Hepatocyte (in vitro differentiated cells): ENCODE measurements at regions not wholly inside any gene's neighbourhood (a gene's known extent, or its start where the extent isn't known, plus 50 kb on each side); places are given as distances from the start of the nearest gene placed in this dataset.

Experiments
- DNase-seq: peaks from one replicate; pipeline ENCODE4 v3.0.0-alpha.2; 2016; ENCODE audit warnings: low spot score
- H2AFZ ChIP-seq: fragments of 200-600 bp; sonication (generic); 2 replicates; pipeline ENCODE4 v1.6.0; 2016; ENCODE audit warnings: antibody characterized with exemption, mild to moderate bottlenecking
- H3K27ac ChIP-seq: fragments of 200-600 bp; sonication (generic); 2 replicates; pipeline ENCODE4 v1.5.1; 2016; ENCODE audit warnings: mild to moderate bottlenecking
- H3K27me3 ChIP-seq: fragments of 200-600 bp; sonication (generic); 2 replicates; pipeline ENCODE4 v1.6.1; 2016
- H3K36me3 ChIP-seq: fragments of 200-600 bp; sonication (generic); replicated peaks from 2 replicates; pipeline ENCODE4 v1.5.1; 2016; ENCODE audit warnings: low read depth; ENCODE audit not compliant: insufficient read depth
- H3K4me1 ChIP-seq: fragments of 200-600 bp; sonication (generic); 2 replicates; pipeline ENCODE4 v1.5.1; 2016; ENCODE audit warnings: mild to moderate bottlenecking, moderate library complexity; ENCODE audit not compliant: insufficient read depth
- H3K4me2 ChIP-seq: fragments of 200-600 bp; sonication (generic); 2 replicates; pipeline ENCODE4 v1.6.0; 2016
- H3K4me3 ChIP-seq: fragments of 200-600 bp; sonication (generic); 2 replicates; pipeline ENCODE4 v1.5.1; 2016; ENCODE audit warnings: mild to moderate bottlenecking
- H3K79me2 ChIP-seq: fragments of 200-600 bp; sonication (generic); 2 replicates; pipeline ENCODE4 v1.6.0; 2017; ENCODE audit warnings: mild to moderate bottlenecking
- H3K9me2 ChIP-seq: fragments of 200-600 bp; sonication (generic); replicated peaks from 2 replicates; pipeline ENCODE4 v1.6.0; 2017; ENCODE audit warnings: mild to moderate bottlenecking; ENCODE audit not compliant: insufficient read depth
- H3K9me3 ChIP-seq: fragments of 200-600 bp; sonication (generic); 2 replicates; pipeline ENCODE4 v1.5.1; 2016; ENCODE audit warnings: low read depth, mild to moderate bottlenecking
- H4K20me1 ChIP-seq: fragments of 200-600 bp; sonication (generic); 2 replicates; pipeline ENCODE4 v1.6.0; 2016; ENCODE audit warnings: mild to moderate bottlenecking; ENCODE audit not compliant: insufficient read depth, poor library complexity, severe bottlenecking
- EZH2 ChIP-seq: fragments of 200-600 bp; sonication (generic); IDR thresholded peaks from 2 replicates; pipeline ENCODE4 v1.6.1; 2016; ENCODE audit warnings: antibody characterized with exemption, mild to moderate bottlenecking, borderline replicate concordance
- EZH2phosphoT487 ChIP-seq: fragments of 200-600 bp; sonication (generic); IDR thresholded peaks from one replicate; pipeline ENCODE4 v1.6.1; 2018; ENCODE audit warnings: antibody characterized with exemption, mild to moderate bottlenecking, low read depth, moderate library complexity; ENCODE audit not compliant: unreplicated experiment, severe bottlenecking
- WGBS: methylation state at CpG from one replicate; pipeline ENCODE4 v1.1.6; 2016; ENCODE audit warnings: low lambda C conversion rate; ENCODE audit errors: missing lambda C conversion rate; 5-methylcytosine and 5-hydroxymethylcytosine counted together
- TF ChIP-seq, protein P1 (sequence below): fragments of 200-600 bp; sonication (generic); IDR thresholded peaks from 2 replicates; pipeline ENCODE4 v1.5.1; 2016; ENCODE audit warnings: antibody characterized with exemption, mild to moderate bottlenecking; ENCODE audit not compliant: poor library complexity

DNA sequence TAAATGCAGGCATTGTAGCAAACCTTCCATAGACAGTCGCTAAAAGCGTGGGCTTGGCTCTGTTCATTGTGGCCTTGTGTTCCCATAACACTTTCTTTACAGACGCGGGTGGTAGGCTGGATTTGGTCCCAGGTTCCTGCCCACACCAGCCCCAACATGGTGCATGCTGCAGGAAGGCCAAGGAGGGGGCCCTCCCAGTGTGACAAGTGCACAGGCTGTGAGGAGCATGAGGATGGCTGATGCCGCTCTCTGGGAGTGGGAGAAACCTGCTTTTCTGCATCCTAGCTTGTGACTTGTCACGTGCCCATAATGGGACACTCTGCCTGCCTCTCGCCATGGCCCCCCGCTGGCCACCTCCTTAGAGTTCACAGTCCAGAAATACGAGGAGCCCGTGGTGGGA is 161.8 kb upstream of the B3GAT1 start:
- WGBS = 76% methylated on average over 10 of the region's 10 CpGs
- Histone ChIP-seq H3K27ac (no peak overlapping the region), H3K4me2 (no peak overlapping the region), H3K79me2 (no peaks in the 10 kb centered on the region), H3K9me2 (no peaks in the 10 kb centered on the region), H3K36me3 (no peaks in the 10 kb centered on the region), H4K20me1 (no peaks in the 10 kb centered on the region), H3K9me3 (no peaks in the 10 kb centered on the region), H3K4me1 (no peaks in the 10 kb centered on the region), H3K4me3 (no peak overlapping the region), H3K27me3 (peaks cover 7% of the 10 kb centered on the region), H2AFZ (no peak overlapping the region)
- TF ChIP-seq, protein P1, sequence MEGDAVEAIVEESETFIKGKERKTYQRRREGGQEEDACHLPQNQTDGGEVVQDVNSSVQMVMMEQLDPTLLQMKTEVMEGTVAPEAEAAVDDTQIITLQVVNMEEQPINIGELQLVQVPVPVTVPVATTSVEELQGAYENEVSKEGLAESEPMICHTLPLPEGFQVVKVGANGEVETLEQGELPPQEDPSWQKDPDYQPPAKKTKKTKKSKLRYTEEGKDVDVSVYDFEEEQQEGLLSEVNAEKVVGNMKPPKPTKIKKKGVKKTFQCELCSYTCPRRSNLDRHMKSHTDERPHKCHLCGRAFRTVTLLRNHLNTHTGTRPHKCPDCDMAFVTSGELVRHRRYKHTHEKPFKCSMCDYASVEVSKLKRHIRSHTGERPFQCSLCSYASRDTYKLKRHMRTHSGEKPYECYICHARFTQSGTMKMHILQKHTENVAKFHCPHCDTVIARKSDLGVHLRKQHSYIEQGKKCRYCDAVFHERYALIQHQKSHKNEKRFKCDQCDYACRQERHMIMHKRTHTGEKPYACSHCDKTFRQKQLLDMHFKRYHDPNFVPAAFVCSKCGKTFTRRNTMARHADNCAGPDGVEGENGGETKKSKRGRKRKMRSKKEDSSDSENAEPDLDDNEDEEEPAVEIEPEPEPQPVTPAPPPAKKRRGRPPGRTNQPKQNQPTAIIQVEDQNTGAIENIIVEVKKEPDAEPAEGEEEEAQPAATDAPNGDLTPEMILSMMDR = no peak
- TF ChIP-seq EZH2phosphoT487 (no peak), EZH2 (no peak)
- DNase-seq = no peak

DNA sequence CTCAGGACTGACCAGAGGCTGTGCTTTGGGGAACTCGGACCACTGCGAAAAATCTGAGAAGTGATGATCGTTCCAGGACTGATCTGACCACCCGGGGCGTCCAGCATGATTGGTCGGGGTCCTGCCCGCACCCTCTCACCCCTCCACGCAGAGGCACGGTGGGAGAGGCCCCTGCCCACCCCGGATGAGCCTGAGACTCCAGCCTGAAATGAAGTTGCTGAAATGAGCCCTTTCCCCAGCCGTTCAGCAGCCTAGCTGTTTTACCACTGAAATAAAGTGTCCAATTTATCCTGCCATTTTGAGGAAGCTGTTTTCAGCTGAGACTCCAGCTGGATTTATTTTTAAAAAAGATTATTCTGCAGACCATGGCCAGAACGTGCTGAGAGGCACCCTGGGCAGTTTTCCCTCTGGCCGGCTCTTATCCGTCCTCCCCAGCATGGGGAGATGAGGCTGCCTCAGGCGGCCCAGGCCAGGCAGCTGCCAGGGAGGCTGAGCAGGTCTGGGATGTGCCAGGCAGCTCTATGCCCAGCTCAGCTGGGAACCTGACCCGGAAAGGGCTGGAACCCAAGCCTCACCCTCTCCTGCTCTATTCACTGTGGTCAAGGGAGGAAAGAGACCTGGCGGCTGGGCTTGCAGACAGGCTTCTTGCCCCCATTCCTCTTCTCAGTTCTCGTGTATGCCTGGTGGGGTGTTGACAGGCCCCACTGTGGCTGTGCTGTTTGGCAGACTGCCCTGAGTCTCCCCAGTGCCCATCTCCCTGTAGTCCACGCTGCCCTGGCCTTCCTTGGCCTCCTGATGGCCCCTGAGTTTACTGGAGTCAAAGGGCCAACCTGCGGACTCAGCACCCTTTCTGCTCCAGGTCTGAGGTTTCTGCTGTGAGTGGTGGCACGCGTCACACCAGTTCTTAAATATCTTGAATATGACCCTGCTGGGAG is 161.0 kb upstream of the B3GAT1 start:
- Histone ChIP-seq H3K9me2 (no peaks in the 10 kb centered on the region), H3K27me3 (peaks cover 7% of the 10 kb centered on the region), H3K27ac (no peak overlapping the region), H3K9me3 (no peaks in the 10 kb centered on the region), H3K4me3 (no peak overlapping the region), H4K20me1 (no peaks in the 10 kb centered on the region), H2AFZ (no peak overlapping the region), H3K4me2 (no peak overlapping the region), H3K79me2 (no peaks in the 10 kb centered on the region), H3K4me1 (no peaks in the 10 kb centered on the region), H3K36me3 (no peaks in the 10 kb centered on the region)
- no peak for DNase-seq
- TF ChIP-seq EZH2phosphoT487 (no peak), EZH2 (no peak)
- TF ChIP-seq, protein P1 = no peak
- 86% methylated on average over 22 of the region's 22 CpGs for WGBS

DNA sequence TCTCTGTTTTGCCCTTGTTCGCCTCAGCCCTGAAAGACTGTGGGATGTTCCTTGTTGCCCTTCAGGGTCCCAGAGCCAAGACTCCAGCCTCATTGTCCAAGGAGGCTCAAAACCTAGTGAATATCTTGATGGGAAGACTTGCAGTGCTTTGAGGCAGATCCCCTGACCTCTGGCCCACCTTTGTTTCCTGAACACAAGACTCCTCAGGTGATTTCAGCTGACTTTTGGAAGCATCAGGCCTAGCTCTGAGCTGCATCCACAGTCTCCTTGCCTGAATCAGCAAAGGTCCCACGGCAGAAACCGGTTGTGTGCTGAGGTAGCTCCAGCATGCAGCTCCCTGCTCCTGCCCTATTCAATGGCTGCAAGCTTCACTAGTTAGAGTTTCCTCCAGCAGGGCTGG is 159.3 kb upstream of the B3GAT1 start:
- Histone ChIP-seq H3K27me3 (peaks cover 7% of the 10 kb centered on the region), H2AFZ (no peak overlapping the region), H3K36me3 (no peaks in the 10 kb centered on the region), H3K9me3 (no peaks in the 10 kb centered on the region), H3K4me2 (no peak overlapping the region), H3K4me3 (no peak overlapping the region), H3K79me2 (no peaks in the 10 kb centered on the region), H3K4me1 (no peaks in the 10 kb centered on the region), H3K27ac (no peak overlapping the region), H4K20me1 (no peaks in the 10 kb centered on the region), H3K9me2 (no peaks in the 10 kb centered on the region)
- TF ChIP-seq EZH2phosphoT487 (no peak), EZH2 (no peak)
- TF ChIP-seq, protein P1 = no peak
- no peak for DNase-seq
- 84% methylated on average over 3 of the region's 3 CpGs for WGBS
